NOMO-1 (cell line): ENCODE measurements at regions not wholly inside any gene's neighbourhood (a gene's known extent, or its start where the extent isn't known, plus 50 kb on each side); places are given as distances from the start of the nearest gene placed in this dataset.
A peak's percentile ranks its signal among the peaks of the same experiment; 100 is the strongest.
"Not testable (repeated sequence)": the region's sequence is repeated elsewhere in the genome, so short reads cannot be mapped to it uniquely, and the experiment has no call there.

Experiments used
- DNase-seq, 2 experiments: peaks; one replicate each; lab custom pipeline; 2025; ENCODE audit not compliant: unreplicated experiment in 2 of 2; lab: John Stamatoyannopoulos, UW

- DNase-seq, result peak in 1 of 2 experiments; percentile 10
These were observed 91.8 kb upstream of the POU3F4 start for GRCh38 chrX:83416273-83416672.

GRCh38 chrX:83419030-83419792 is 88.9 kb upstream of the POU3F4 start:
- DNase-seq, result no peak

GRCh38 chrX:83422836-83423235 is 85.3 kb upstream of the POU3F4 start:
- DNase-seq, result no peak

GRCh38 chrX:83442552-83442951 is 65.5 kb upstream of the POU3F4 start:
- DNase-seq, result not testable (repeated sequence)

GRCh38 chrX:83446355-83446754 is 61.7 kb upstream of the POU3F4 start:
- DNase-seq, result no peak
